Left cardiac atrium (tissue), 4 donors: ENCODE measurements at regions not wholly inside any gene's neighbourhood (a gene's known extent, or its start where the extent isn't known, plus 50 kb on each side); places are given as distances from the start of the nearest gene placed in this dataset.

Experiments used
- ATAC-seq, 2 donors: fragments of 200-7000 bp; cut with Tn5 transposase; one replicate each; pipeline ENCODE4 v1.9.1; 2020; ENCODE audit warnings: mild to moderate bottlenecking in 2 of 2, moderate library complexity in 2 of 2
- DNase-seq: peaks from one replicate; pipeline ENCODE4 v3.0.0-alpha.2; 2020
- intact Hi-C, 2 donors: fragments of 100-400 bp; cut with DNase I; formaldehyde crosslinking; loops; one replicate each; pipeline versions ENCODE4 v1.14.1 to v1.15.1; 2022 to 2023
- donor health status: DM: no; HTN: yes; CAD: no.
- donor health status: DM: no; HTN: yes; CAD: no; lungs with severe emphysema.
- donor health status: DM: yes; HTN: yes; CAD: no.
- donor health status: Dilated cardiomyopathy.

GRCh38 chr7:67842571-67842970 is 845.9 kb downstream of the TYW1 start:
- intact Hi-C loops, result no loop called here
- DNase-seq (no peak), ATAC-seq (no peak)

GRCh38 chr7:67843001-67843565 is 846.5 kb downstream of the TYW1 start:
- intact Hi-C loops, result no loop called here
- DNase-seq, result no peak
- ATAC-seq, result no peak

- DNase-seq, result no peak
- intact Hi-C loops, result no loop called here
- no peak for ATAC-seq
Measured at GRCh38 chr7:67843615-67844014, 847.0 kb downstream of the TYW1 start.

- ATAC-seq (no peak), DNase-seq (no peak)
- intact Hi-C loops, result no loop called here
Measured at GRCh38 chr7:67847092-67847787, 850.6 kb downstream of the TYW1 start.

- ATAC-seq (no peak), DNase-seq (no peak)
- intact Hi-C loops, result no loop called here
Measured at GRCh38 chr7:67854221-67855178, 857.9 kb downstream of the TYW1 start.

- ATAC-seq (no peak), DNase-seq (no peak)
- intact Hi-C loops, result no loop called here
Measured at GRCh38 chr7:67855322-67855721, 858.7 kb downstream of the TYW1 start.

- intact Hi-C loops, result no loop called here
- no peak for DNase-seq
- ATAC-seq, result no peak
Measured at GRCh38 chr7:67856046-67856445, 859.4 kb downstream of the TYW1 start.

GRCh38 chr7:67857698-67858097 is 861.1 kb downstream of the TYW1 start:
- intact Hi-C loops, result no loop called here
- no peak for ATAC-seq
- no peak for DNase-seq

GRCh38 chr7:67858931-67859330 is 862.3 kb downstream of the TYW1 start:
- DNase-seq, result no peak

GRCh38 chr7:67863911-67864310 is 867.3 kb downstream of the TYW1 start:
- DNase-seq, result no peak
- intact Hi-C loops, result no loop called here
- no peak for ATAC-seq

More at GRCh38 chr7:67858931-67859330, 862.3 kb downstream of the TYW1 start:
- ATAC-seq, result no peak
- intact Hi-C loops, result no loop called here

- intact Hi-C loops, result no loop called here
Measured at GRCh38 chr7:67866054-67866453, 869.4 kb downstream of the TYW1 start.

GRCh38 chr7:67866812-67867211 is 870.2 kb downstream of the TYW1 start:
- DNase-seq (no peak), ATAC-seq (no peak)
- intact Hi-C loops, result no loop called here

More at GRCh38 chr7:67866054-67866453, 869.4 kb downstream of the TYW1 start:
- no peak for DNase-seq
- ATAC-seq, result no peak

- ATAC-seq (no peak), DNase-seq (no peak)
- intact Hi-C loops, result no loop called here
Measured at GRCh38 chr7:67870396-67870795, 873.8 kb downstream of the TYW1 start.

GRCh38 chr7:67875558-67875957 is 878.9 kb downstream of the TYW1 start:
- intact Hi-C loops, result no loop called here
- DNase-seq, result no peak

GRCh38 chr7:67878808-67879207 is 882.2 kb downstream of the TYW1 start:
- no peak for ATAC-seq

More at GRCh38 chr7:67875558-67875957, 878.9 kb downstream of the TYW1 start:
- no peak for ATAC-seq

GRCh38 chr7:67882843-67883242 is 886.2 kb downstream of the TYW1 start:
- intact Hi-C loops, result no loop called here
- no peak for DNase-seq
- ATAC-seq, result no peak

More at GRCh38 chr7:67878808-67879207, 882.2 kb downstream of the TYW1 start:
- no peak for DNase-seq
- intact Hi-C loops, result no loop called here

- intact Hi-C loops, result no loop called here
- DNase-seq, result no peak
- ATAC-seq, result no peak
Measured at GRCh38 chr7:67890316-67890715, 893.7 kb downstream of the TYW1 start.

- DNase-seq (no peak), ATAC-seq (no peak)
- intact Hi-C loops, result no loop called here
Measured at GRCh38 chr7:67894746-67895145, 898.1 kb downstream of the TYW1 start.

GRCh38 chr7:67896721-67897120 is 900.1 kb downstream of the TYW1 start:
- no peak for DNase-seq
- intact Hi-C loops, result no loop called here
- no peak for ATAC-seq

- intact Hi-C loops, result no loop called here
- ATAC-seq, result no peak
- DNase-seq, result no peak
Measured at GRCh38 chr7:67900456-67900855, 903.8 kb downstream of the TYW1 start.
